ENCODE measurements at regions not wholly inside any gene's neighbourhood (a gene's known extent, or its start where the extent isn't known, plus 50 kb on each side); places are given as distances from the start of the nearest gene placed in this dataset.
"Not testable (repeated sequence)": the region's sequence is repeated elsewhere in the genome, so short reads cannot be mapped to it uniquely, and the experiment has no call there.

- Histone ChIP-seq H3K27me3 (ENCODE audit: insufficient read depth, low read depth, low read length) (no peaks in the 10 kb centered on the region), H3K36me3 (ENCODE audit: insufficient read depth, low read length) (no peaks in the 10 kb centered on the region), H3K79me2 (replicated peaks; ENCODE audit: insufficient read depth, low read length) (no peaks in the 10 kb centered on the region), H2AFZ (ENCODE audit: low read depth, low read length) (no peak overlapping the region), H3F3A (ENCODE audit: insufficient read depth, low read length, poor library complexity, severe bottlenecking) (no peaks in the 10 kb centered on the region), H4K20me1 (ENCODE audit: insufficient read depth) (no peaks in the 10 kb centered on the region), H3K9ac (ENCODE audit: low read length) (no peak overlapping the region), H3K4me2 (ENCODE audit: low read length) (no peak overlapping the region), H3K4me3 (ENCODE audit: low read length) (no peak overlapping the region), H3K9me3 (ENCODE audit: low read length) (no peaks in the 10 kb centered on the region), H3K9me2 (ENCODE audit: insufficient read depth, low read length) (no peaks in the 10 kb centered on the region), H3K27ac (ENCODE audit: low read length) (no peak overlapping the region)
- TF ChIP-seq REST (IDR thresholded peaks at IDR 0.05; ENCODE audit: borderline replicate concordance) (no peak), EP300 (conservative IDR thresholded peaks at IDR 0.05; ENCODE audit: poor library complexity, severe bottlenecking) (no peak), MXI1 (conservative IDR thresholded peaks at IDR 0.05; ENCODE audit: poor library complexity, severe bottlenecking) (no peak), EZH2 (IDR thresholded peaks at IDR 0.05; ENCODE audit: borderline replicate concordance, insufficient read depth, low read length, poor library complexity, severe bottlenecking) (no peak), SMC3 (conservative IDR thresholded peaks at IDR 0.05; ENCODE audit: poor library complexity) (no peak), POLR2AphosphoS5 (IDR thresholded peaks at IDR 0.05) (no peak), TAF1 (IDR thresholded peaks at IDR 0.05; ENCODE audit: low read depth) (no peak), RAD21 (conservative IDR thresholded peaks at IDR 0.05) (no peak), CTCF (IDR thresholded peaks at IDR 0.05; ENCODE audit: poor library complexity, severe bottlenecking) (no peak)
Observed at GRCh38 chr20:4320291-4320690, 71.2 kb upstream of the ADRA1D start.

DNA sequence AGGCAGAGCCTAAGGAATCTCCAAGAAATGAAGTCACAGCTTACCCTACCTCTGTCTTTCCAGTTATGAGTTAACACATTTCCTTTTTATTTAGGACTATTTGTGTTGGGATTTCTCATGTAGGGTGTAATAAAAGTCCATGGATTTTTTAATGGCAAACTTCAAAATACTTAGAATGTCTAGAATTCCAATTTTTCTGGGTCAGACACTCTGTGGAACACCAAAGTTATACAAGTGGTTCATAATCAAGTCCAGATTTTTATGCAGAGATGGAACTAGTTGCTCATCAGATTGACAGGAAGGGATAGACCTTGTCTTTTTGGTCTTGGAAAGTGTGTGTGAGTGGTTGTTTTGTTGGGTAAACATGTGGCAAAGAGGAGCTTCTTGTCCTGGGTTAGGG, 69.8 kb upstream of the ADRA1D start:
- H3K9me3 ChIP-seq (ENCODE audit: low read length) = no peaks in the 10 kb centered on the region
- no peak overlapping the region for H3K27ac ChIP-seq (ENCODE audit: low read length)
- no peaks in the 10 kb centered on the region for H3K27me3 ChIP-seq (ENCODE audit: insufficient read depth, low read depth, low read length)
- H3K9ac ChIP-seq (ENCODE audit: low read length) = no peak overlapping the region
- no peak overlapping the region for H2AFZ ChIP-seq (ENCODE audit: low read depth, low read length)
- H3K4me2 ChIP-seq (ENCODE audit: low read length) = no peak overlapping the region
- no peaks in the 10 kb centered on the region for H3K79me2 ChIP-seq (replicated peaks; ENCODE audit: insufficient read depth, low read length)
- TF ChIP-seq POLR2AphosphoS5 (IDR thresholded peaks at IDR 0.05) = no peak
- no peak for TF ChIP-seq MXI1 (conservative IDR thresholded peaks at IDR 0.05; ENCODE audit: poor library complexity, severe bottlenecking)
- TF ChIP-seq RAD21 (conservative IDR thresholded peaks at IDR 0.05) = no peak
- TF ChIP-seq REST (IDR thresholded peaks at IDR 0.05; ENCODE audit: borderline replicate concordance) = no peak
- H3F3A ChIP-seq (ENCODE audit: insufficient read depth, low read length, poor library complexity, severe bottlenecking) = no peaks in the 10 kb centered on the region
- H4K20me1 ChIP-seq (ENCODE audit: insufficient read depth) = no peaks in the 10 kb centered on the region
- H3K9me2 ChIP-seq (ENCODE audit: insufficient read depth, low read length) = no peaks in the 10 kb centered on the region
- H3K4me3 ChIP-seq (ENCODE audit: low read length) = no peak overlapping the region
- H3K36me3 ChIP-seq (ENCODE audit: insufficient read depth, low read length) = no peaks in the 10 kb centered on the region

DNA sequence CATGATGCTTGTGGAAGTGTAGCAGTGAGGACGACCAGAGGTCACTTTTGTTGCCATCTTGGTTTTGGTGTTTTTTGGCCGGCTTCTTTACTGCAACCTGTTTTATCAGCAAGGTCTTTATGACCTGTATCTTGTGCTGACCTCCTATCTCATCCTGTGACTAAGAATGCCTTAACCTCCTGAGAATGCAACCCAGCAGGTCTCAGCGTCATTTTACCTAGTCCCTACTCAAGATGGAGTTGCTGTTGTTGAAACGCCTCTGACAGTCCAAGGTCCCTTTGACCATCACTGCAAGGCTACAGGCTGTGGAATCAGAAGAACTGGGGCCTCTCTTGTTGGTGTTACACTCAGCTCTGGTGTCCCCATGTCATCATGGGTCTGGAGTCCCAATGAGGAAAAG, 61.5 kb upstream of the ADRA1D start:
- H4K20me1 ChIP-seq (ENCODE audit: insufficient read depth); H2AFZ ChIP-seq (ENCODE audit: low read depth, low read length); H3K27me3 ChIP-seq (ENCODE audit: insufficient read depth, low read depth, low read length); H3F3A ChIP-seq (ENCODE audit: insufficient read depth, low read length, poor library complexity, severe bottlenecking); H3K79me2 ChIP-seq (replicated peaks; ENCODE audit: insufficient read depth, low read length); H3K36me3 ChIP-seq (ENCODE audit: insufficient read depth, low read length); H3K4me2 ChIP-seq (ENCODE audit: low read length); H3K4me3 ChIP-seq (ENCODE audit: low read length); H3K27ac ChIP-seq (ENCODE audit: low read length); H3K9me2 ChIP-seq (ENCODE audit: insufficient read depth, low read length); H3K9me3 ChIP-seq (ENCODE audit: low read length); H3K9ac ChIP-seq (ENCODE audit: low read length): not testable (repeated sequence)
